LoVo (cell line): ENCODE measurements at regions not wholly inside any gene's neighbourhood (a gene's known extent, or its start where the extent isn't known, plus 50 kb on each side); places are given as distances from the start of the nearest gene placed in this dataset.
A peak's percentile ranks its signal among the peaks of the same experiment; 100 is the strongest.
"Not testable (repeated sequence)": the region's sequence is repeated elsewhere in the genome, so short reads cannot be mapped to it uniquely, and the experiment has no call there.

ENCODE experiments used
- DNase-seq: peaks from one replicate; pipeline ENCODE4 v3.0.0-alpha.2; 2016; ENCODE audit warnings: low spot score

- DNase-seq = no peak
Observed at GRCh38 chr18:51523671-51524070, 326.2 kb upstream of the MEX3C start.

GRCh38 chr18:51525453-51526225 is 328.2 kb upstream of the MEX3C start:
- DNase-seq = no peak

- DNase-seq = no peak
Observed at GRCh38 chr18:51527826-51528225, 330.3 kb upstream of the MEX3C start.

- DNase-seq = peak; percentile 26
Observed at GRCh38 chr18:51531501-51531900, 334.0 kb upstream of the MEX3C start.

- DNase-seq = peak; percentile 38
Observed at GRCh38 chr18:51537487-51537886, 340.0 kb upstream of the MEX3C start.

- DNase-seq = no peak
Observed at GRCh38 chr18:51540562-51540961, 343.1 kb upstream of the MEX3C start.

GRCh38 chr18:51541230-51541629 is 343.7 kb upstream of the MEX3C start:
- no peak for DNase-seq

GRCh38 chr18:51543658-51544155 is 346.2 kb upstream of the MEX3C start:
- no peak for DNase-seq

GRCh38 chr18:51545446-51545845 is 348.0 kb upstream of the MEX3C start:
- no peak for DNase-seq

- no peak for DNase-seq
Observed at GRCh38 chr18:51559198-51559901, 361.9 kb upstream of the MEX3C start.

GRCh38 chr18:51559902-51560287 is 362.4 kb upstream of the MEX3C start:
- DNase-seq = no peak

GRCh38 chr18:51561821-51562220 is 364.3 kb upstream of the MEX3C start:
- DNase-seq = no peak

- no peak for DNase-seq
Observed at GRCh38 chr18:51562866-51563265, 365.4 kb upstream of the MEX3C start.

GRCh38 chr18:51563396-51563795 is 365.9 kb upstream of the MEX3C start:
- DNase-seq = no peak

- no peak for DNase-seq
Observed at GRCh38 chr18:51568151-51568550, 370.7 kb upstream of the MEX3C start.

- no peak for DNase-seq
Observed at GRCh38 chr18:51569153-51569552, 371.7 kb upstream of the MEX3C start.

- no peak for DNase-seq
Observed at GRCh38 chr18:51569561-51569960, 372.1 kb upstream of the MEX3C start.

- DNase-seq = not testable (repeated sequence)
Observed at GRCh38 chr18:51570071-51570470, 372.6 kb upstream of the MEX3C start.

GRCh38 chr18:51573886-51574285 is 376.4 kb upstream of the MEX3C start:
- DNase-seq = not testable (repeated sequence)

GRCh38 chr18:51575171-51575570 is 377.7 kb upstream of the MEX3C start:
- no peak for DNase-seq

- no peak for DNase-seq
Observed at GRCh38 chr18:51578406-51578980, 381.0 kb upstream of the MEX3C start.

- DNase-seq = no peak
Observed at GRCh38 chr18:51580580-51580979, 383.1 kb upstream of the MEX3C start.

GRCh38 chr18:51582551-51582950 is 385.1 kb upstream of the MEX3C start:
- DNase-seq = no peak
